Endothelial cell (in vitro differentiated cells): ENCODE measurements at regions not wholly inside any gene's neighbourhood (a gene's known extent, or its start where the extent isn't known, plus 50 kb on each side); places are given as distances from the start of the nearest gene placed in this dataset.

Experiments
- DNase-seq: peaks from one replicate; pipeline ENCODE4 v3.0.0; 2021; ENCODE audit warnings: low spot score
- H3K27ac Mint-ChIP-seq: one replicate; pipeline ENCODE4 v1.8.0; 2021; ENCODE audit warnings: mixed read lengths, inconsistent platforms; ENCODE audit not compliant: unreplicated experiment
- H3K27me3 Mint-ChIP-seq: one replicate; pipeline ENCODE4 v1.8.0; 2021; ENCODE audit warnings: mild to moderate bottlenecking, moderate library complexity, mixed read lengths, inconsistent platforms; ENCODE audit not compliant: unreplicated experiment
- H3K36me3 Mint-ChIP-seq: one replicate; pipeline ENCODE4 v1.8.0; 2021; ENCODE audit warnings: mild to moderate bottlenecking, low read depth, mixed read lengths, inconsistent platforms; ENCODE audit not compliant: unreplicated experiment
- H3K4me1 Mint-ChIP-seq: one replicate; pipeline ENCODE4 v1.8.0; 2021; ENCODE audit warnings: mild to moderate bottlenecking, mixed read lengths, inconsistent platforms; ENCODE audit not compliant: unreplicated experiment
- H3K4me3 Mint-ChIP-seq: one replicate; pipeline ENCODE4 v1.8.0; 2021; ENCODE audit warnings: mild to moderate bottlenecking, mixed read lengths, inconsistent platforms; ENCODE audit not compliant: unreplicated experiment
- H3K9me3 Mint-ChIP-seq: one replicate; pipeline ENCODE4 v1.8.0; 2021; ENCODE audit warnings: mixed read lengths, inconsistent platforms; ENCODE audit not compliant: unreplicated experiment
- CTCF ChIP-seq: fragments of 200-600 bp; sonication (generic); IDR thresholded peaks from one replicate; pipeline ENCODE4 v1.5.0; 2021; ENCODE audit warnings: antibody characterized with exemption; ENCODE audit not compliant: unreplicated experiment

- no peak for DNase-seq
- H3K36me3 Mint-ChIP-seq = no peaks in the 10 kb centered on the region
- H3K4me3 Mint-ChIP-seq = no peak overlapping the region
- no peaks in the 10 kb centered on the region for H3K9me3 Mint-ChIP-seq
- H3K27ac Mint-ChIP-seq = no peak overlapping the region
- peaks cover 4% of the 10 kb centered on the region for H3K27me3 Mint-ChIP-seq
- peaks cover 17% of the 10 kb centered on the region for H3K4me1 Mint-ChIP-seq
- no peak for TF ChIP-seq CTCF
Observed at GRCh38 chr7:51590746-51591145, 274.1 kb upstream of the COBL start.

GRCh38 chr7:51589111-51589510 is 272.5 kb upstream of the COBL start:
- H3K9me3 Mint-ChIP-seq = no peaks in the 10 kb centered on the region
- no peaks in the 10 kb centered on the region for H3K36me3 Mint-ChIP-seq
- no peak for TF ChIP-seq CTCF
- no peak overlapping the region for H3K27ac Mint-ChIP-seq
- H3K4me1 Mint-ChIP-seq = peaks cover 17% of the 10 kb centered on the region
- H3K27me3 Mint-ChIP-seq = peaks cover 8% of the 10 kb centered on the region
- H3K4me3 Mint-ChIP-seq = no peak overlapping the region
- DNase-seq = no peak

GRCh38 chr7:51587604-51588003 is 271.0 kb upstream of the COBL start:
- Mint-ChIP-seq H3K9me3 (no peaks in the 10 kb centered on the region), H3K27ac (no peak overlapping the region), H3K36me3 (no peaks in the 10 kb centered on the region), H3K27me3 (peaks cover 9% of the 10 kb centered on the region), H3K4me3 (no peak overlapping the region), H3K4me1 (peaks cover 17% of the 10 kb centered on the region)
- no peak for TF ChIP-seq CTCF
- no peak for DNase-seq

GRCh38 chr7:51577390-51577789 is 260.8 kb upstream of the COBL start:
- Mint-ChIP-seq H3K4me3 (no peak overlapping the region), H3K36me3 (no peaks in the 10 kb centered on the region), H3K4me1 (no peaks in the 10 kb centered on the region), H3K27ac (no peak overlapping the region), H3K9me3 (no peaks in the 10 kb centered on the region), H3K27me3 (no peaks in the 10 kb centered on the region)
- no peak for TF ChIP-seq CTCF
- DNase-seq = no peak

GRCh38 chr7:51569581-51569980 is 253.0 kb upstream of the COBL start:
- Mint-ChIP-seq H3K4me1 (no peaks in the 10 kb centered on the region), H3K4me3 (no peak overlapping the region), H3K27ac (no peak overlapping the region), H3K36me3 (no peaks in the 10 kb centered on the region), H3K27me3 (peaks cover 2% of the 10 kb centered on the region), H3K9me3 (no peaks in the 10 kb centered on the region)
- no peak for TF ChIP-seq CTCF
- no peak for DNase-seq
